HEK293T (cell line): ENCODE measurements at regions not wholly inside any gene's neighbourhood (a gene's known extent, or its start where the extent isn't known, plus 50 kb on each side); places are given as distances from the start of the nearest gene placed in this dataset.

ENCODE experiments used
- ELF4 ChIP-seq: fragments of 450-650 bp; IDR thresholded peaks from 2 replicates; pipeline ENCODE4 v1.6.1; 2017; ENCODE audit warnings: antibody characterized with exemption
- FOXA1 ChIP-seq: fragments of 450-650 bp; IDR thresholded peaks from 2 replicates; pipeline ENCODE4 v1.6.1; 2016; ENCODE audit warnings: mild to moderate bottlenecking
- FOXK2 ChIP-seq: fragments of 450-650 bp; IDR thresholded peaks from 2 replicates; pipeline ENCODE4 v1.6.1; 2016; ENCODE audit warnings: mild to moderate bottlenecking
- FOXM1 ChIP-seq: fragments of 450-650 bp; IDR thresholded peaks from 2 replicates; pipeline ENCODE4 v1.6.1; 2017; ENCODE audit warnings: mild to moderate bottlenecking, borderline replicate concordance
- HDGF ChIP-seq: fragments of 450-650 bp; IDR thresholded peaks from 2 replicates; pipeline ENCODE4 v1.6.1; 2017; ENCODE audit warnings: antibody characterized with exemption, borderline replicate concordance
- L3MBTL2 ChIP-seq: fragments of 450-650 bp; conservative IDR thresholded peaks from 2 replicates; pipeline ENCODE4 v1.6.1; 2016; ENCODE audit warnings: mild to moderate bottlenecking
- NFRKB ChIP-seq: fragments of 450-650 bp; IDR thresholded peaks from 2 replicates; pipeline ENCODE4 v1.6.1; 2016; ENCODE audit warnings: mild to moderate bottlenecking, moderate library complexity
- SP1 ChIP-seq: fragments of 450-650 bp; IDR thresholded peaks from 2 replicates; pipeline ENCODE4 v1.6.1; 2017
- TARDBP ChIP-seq: fragments of 450-650 bp; IDR thresholded peaks from 2 replicates; pipeline ENCODE4 v1.6.1; 2016
- ZNF384 ChIP-seq: fragments of 450-650 bp; IDR thresholded peaks from 2 replicates; pipeline ENCODE4 v1.6.1; 2016

GRCh38 chr13:85255978-85256377 is 543.2 kb downstream of the SLITRK6 start:
- TF ChIP-seq NFRKB (no peak), TARDBP (no peak), L3MBTL2 (no peak), SP1 (no peak), FOXM1 (no peak), FOXK2 (no peak), FOXA1 (no peak), HDGF (no peak), ZNF384 (no peak), ELF4 (no peak)
